ENCODE measurements at regions not wholly inside any gene's neighbourhood (a gene's known extent, or its start where the extent isn't known, plus 50 kb on each side); places are given as distances from the start of the nearest gene placed in this dataset.

- TF ChIP-seq ZNF384 (IDR thresholded peaks at IDR 0.05; ENCODE audit: borderline replicate concordance, low read depth, low read length) (no peak), IKZF2 (IDR thresholded peaks at IDR 0.05) (no peak)
Measured at GRCh38 chr7:26471306-26472075, 179.8 kb downstream of the SNX10 start (continued).

GRCh38 chr7:26472971-26473370, 181.3 kb downstream of the SNX10 start:
- POLR2A ChIA-PET: no interaction called here
- Histone ChIP-seq H3K4me2 (ENCODE audit: control insufficient read depth, insufficient read depth) (no peak overlapping the region), H3K79me2 (ENCODE audit: control insufficient read depth, insufficient read depth, low read length) (no peaks in the 10 kb centered on the region), H3K36me3 (ENCODE audit: control insufficient read depth in 2 of 2, insufficient read depth in 2 of 2, low read length in 1 of 2) (no peaks in the 10 kb centered on the region), H3K9ac (ENCODE audit: control insufficient read depth, insufficient read depth, low read length) (no peak overlapping the region), H3K4me1 (ENCODE audit: control insufficient read depth, insufficient read depth, low read length) (no peaks in the 10 kb centered on the region), H3K4me3 (no peak overlapping the region), H3K9me3 (replicated peaks; ENCODE audit: control insufficient read depth, insufficient read depth, low read length) (no peaks in the 10 kb centered on the region), H3K27ac (ENCODE audit: control insufficient read depth, insufficient read depth) (no peak overlapping the region), H2AFZ (ENCODE audit: control insufficient read depth, low read depth, low read length) (no peak overlapping the region), H3K27me3 (replicated peaks in 1 of 2; ENCODE audit: control insufficient read depth in 2 of 2, insufficient read depth in 2 of 2, low read length in 1 of 2) (peaks cover 2 to 4% of the 10 kb centered on the region in 2 experiments; a peak in 2 of 4 replicates), H4K20me1 (ENCODE audit: control insufficient read depth, insufficient read depth) (no peaks in the 10 kb centered on the region)
- ATAC-seq (no peak), DNase-seq (ENCODE audit: low read depth, low spot score) (no peak), FAIRE-seq (no peak)
- 50% methylated on average over 2 of the region's 2 CpGs for WGBS (ENCODE audit: insufficient coverage, insufficient replicate concordance, low lambda C conversion rate, missing lambda C conversion rate)
- CTCF ChIA-PET: no interaction called here
- RAD21 ChIA-PET (ENCODE audit: unreplicated experiment): no interaction called here
- in situ Hi-C loops (cut with MboI) (no loop called here), intact Hi-C loops (cut with micrococcal nuclease; ENCODE audit: unreplicated experiment) (no loop called here)
- BruUV-seq (replicated peaks): no TSS peak
- TF ChIP-seq FOXK2 (IDR thresholded peaks at IDR 0.05): no peak
- no peak for TF ChIP-seq BCL11A (IDR thresholded peaks at IDR 0.05; ENCODE audit: low read depth, low read length)
- no peak for TF ChIP-seq TARDBP (IDR thresholded peaks at IDR 0.05; ENCODE audit: borderline replicate concordance)
- no peak for TF ChIP-seq ELK1 (IDR thresholded peaks at IDR 0.05; ENCODE audit: low read depth, low read length)
- SMC1A ChIA-PET (ENCODE audit: uncharacterized antibody, unreplicated experiment): no interaction called here

Data from GM12878 (cell line).